H1 (cell line): ENCODE measurements at regions not wholly inside any gene's neighbourhood (a gene's known extent, or its start where the extent isn't known, plus 50 kb on each side); places are given as distances from the start of the nearest gene placed in this dataset.

Experiments used
- CTCF ChIA-PET: fragments of 300-600 bp; sonication (Branson Sonifier 250); formaldehyde crosslinking; loops from one replicate; lab custom pipeline; 2021; ENCODE audit not compliant: partially characterized antibody; lab: Charles Lee
- POLR2A ChIA-PET: fragments of 300-600 bp; sonication (Branson Sonifier 250); formaldehyde crosslinking; loops from one replicate; lab custom pipeline; 2021; ENCODE audit warnings: inconsistent platforms; ENCODE audit not compliant: partially characterized antibody; lab: Charles Lee
- DNase-seq, 2 experiments: peaks; one replicate each; pipeline versions ENCODE4 v3.0.0 to v3.0.0-alpha.2; 2010 to 2022; ENCODE audit warnings: low spot score in 2 of 2, low read depth in 1 of 2, mixed read lengths in 1 of 2
- FAIRE-seq: peaks from 2 replicates; lab custom pipeline; 2011; peaks lifted over from hg19 to GRCh38; lab: Jason Lieb, UNC
- H2AFZ ChIP-seq: 2 replicates; pipeline ENCODE4 v1.8.1; 2012; ENCODE audit warnings: low read length, inconsistent platforms
- H2AK5ac ChIP-seq: 2 replicates; pipeline ENCODE4 v1.6.1; 2013; ENCODE audit warnings: low read depth, low read length
- H2BK120ac ChIP-seq: replicated peaks from 2 replicates; pipeline ENCODE3; 2013; ENCODE audit warnings: low read depth, low read length, inconsistent platforms
- H2BK12ac ChIP-seq: 2 replicates; pipeline ENCODE4 v1.6.1; 2013; ENCODE audit warnings: low read depth, low read length
- H2BK15ac ChIP-seq: 2 replicates; pipeline ENCODE4 v1.6.1; 2013; ENCODE audit warnings: low read length
- H2BK20ac ChIP-seq: 2 replicates; pipeline ENCODE4 v1.6.1; 2013; ENCODE audit warnings: low read length
- H2BK5ac ChIP-seq: 2 replicates; pipeline ENCODE4 v1.6.1; 2013; ENCODE audit warnings: low read depth, low read length
- H3K14ac ChIP-seq: 2 replicates; pipeline ENCODE4 v1.6.1; 2013; ENCODE audit warnings: inconsistent platforms; ENCODE audit not compliant: insufficient read length
- H3K18ac ChIP-seq: 2 replicates; pipeline ENCODE4 v1.6.1; 2013; ENCODE audit warnings: low read length; ENCODE audit errors: extremely low read depth
- H3K23ac ChIP-seq: 2 replicates; pipeline ENCODE4 v1.6.1; 2013; ENCODE audit warnings: inconsistent platforms; ENCODE audit not compliant: insufficient read length
- H3K23me2 ChIP-seq: 2 replicates; pipeline ENCODE4 v1.6.1; 2013; ENCODE audit warnings: low read depth, low read length
- H3K27ac ChIP-seq: 2 replicates; pipeline ENCODE4 v1.6.1; 2011; ENCODE audit warnings: low read depth, low read length, inconsistent platforms
- H3K27me3 ChIP-seq, 4 experiments: replicated peaks in 1 of 4; 1 replicate in 1 of 4; 2 replicates in 3 of 4; pipeline versions ENCODE4 v1.6.1 to v1.8.1; 2011 to 2013; ENCODE audit warnings: low read length in 3 of 4, mild to moderate bottlenecking in 3 of 4, inconsistent platforms in 2 of 4, mixed read lengths in 2 of 4, moderate library complexity in 1 of 4; ENCODE audit not compliant: control insufficient read depth in 3 of 4, insufficient read depth in 3 of 4; ENCODE audit errors: extremely low read depth in 1 of 4
- H3K36me3 ChIP-seq, 4 experiments: 2 replicates each; pipeline versions ENCODE4 v1.6.1 to v1.8.1; 2011 to 2013; ENCODE audit warnings: mild to moderate bottlenecking in 4 of 4, low read length in 3 of 4, moderate library complexity in 2 of 4, control low read depth in 1 of 4, inconsistent platforms in 1 of 4; ENCODE audit not compliant: insufficient read depth in 4 of 4, control insufficient read depth in 2 of 4
- H3K4ac ChIP-seq: replicated peaks from 2 replicates; pipeline ENCODE3; 2013; ENCODE audit warnings: low read length, low read depth, mixed read lengths, inconsistent platforms; ENCODE audit not compliant: insufficient read length
- H3K4me1 ChIP-seq, 4 experiments: replicated peaks in 1 of 4; 1 replicate in 1 of 4; 2 replicates in 3 of 4; pipeline versions ENCODE4 v1.6.1 to v1.8.1; 2011 to 2013; ENCODE audit warnings: low read length in 3 of 4, inconsistent platforms in 2 of 4, mixed read lengths in 1 of 4; ENCODE audit not compliant: insufficient read depth in 4 of 4, control insufficient read depth in 3 of 4
- H3K4me2 ChIP-seq, 2 experiments: 2 replicates each; pipeline versions ENCODE4 v1.6.1 to v1.8.1; 2011 to 2013; ENCODE audit warnings: low read depth in 2 of 2, low read length in 2 of 2, control low read depth in 1 of 2, inconsistent platforms in 1 of 2, mild to moderate bottlenecking in 1 of 2; ENCODE audit not compliant: insufficient read depth in 1 of 2
- H3K4me3 ChIP-seq, 4 experiments: fragments of 200-600, 300-600 bp in 1 of 4; sonication (generic), shearing (Covaris generic), sonication (Bioruptor Twin) in 1 of 4; 2 replicates each; pipeline versions ENCODE4 v1.5.1 to v1.8.1; 2011 to 2016; ENCODE audit warnings: low read length in 4 of 4, low read depth in 3 of 4, control low read depth in 2 of 4, inconsistent platforms in 2 of 4, mild to moderate bottlenecking in 2 of 4, mixed read lengths in 1 of 4, moderate library complexity in 1 of 4; ENCODE audit not compliant: insufficient read depth in 2 of 4; ENCODE audit errors: extremely low read depth in 1 of 4
- H3K56ac ChIP-seq: replicated peaks from 2 replicates; pipeline ENCODE3; 2013; ENCODE audit warnings: low read depth, mild to moderate bottlenecking, mixed read lengths, low read length, inconsistent platforms; ENCODE audit not compliant: insufficient read length
- H3K79me1 ChIP-seq: 2 replicates; pipeline ENCODE4 v1.6.1; 2013; ENCODE audit warnings: low read depth, low read length, control low read depth
- H3K79me2 ChIP-seq, 2 experiments: 2 replicates each; pipeline versions ENCODE4 v1.6.1 to v1.8.1; 2012 to 2013; ENCODE audit warnings: low read length in 2 of 2, mild to moderate bottlenecking in 2 of 2, inconsistent platforms in 1 of 2; ENCODE audit not compliant: insufficient read depth in 2 of 2, control insufficient read depth in 1 of 2
- H3K9ac ChIP-seq, 4 experiments: replicated peaks in 1 of 4; 1 replicate in 1 of 4; 2 replicates in 3 of 4; pipeline versions ENCODE4 v1.6.1 to v1.8.1; 2011 to 2013; ENCODE audit warnings: low read depth in 3 of 4, low read length in 3 of 4, control low read depth in 2 of 4, mild to moderate bottlenecking in 2 of 4, moderate library complexity in 2 of 4, inconsistent platforms in 1 of 4; ENCODE audit errors: extremely low read depth in 1 of 4
- H3K9me3 ChIP-seq, 2 experiments: 2 replicates each; pipeline versions ENCODE4 v1.6.1 to v1.8.1; 2012 to 2013; ENCODE audit warnings: mild to moderate bottlenecking in 2 of 2, moderate library complexity in 2 of 2, control low read depth in 1 of 2, inconsistent platforms in 1 of 2, low read depth in 1 of 2, low read length in 1 of 2, mixed read lengths in 1 of 2; ENCODE audit not compliant: insufficient read depth in 2 of 2
- H4K20me1 ChIP-seq, 2 experiments: replicated peaks in 1 of 2; 2 replicates each; pipeline versions ENCODE3 to v1.8.1; 2011 to 2013; ENCODE audit warnings: inconsistent platforms in 2 of 2, low read length in 2 of 2, mild to moderate bottlenecking in 1 of 2; ENCODE audit not compliant: insufficient read depth in 2 of 2, control insufficient read depth in 1 of 2
- H4K5ac ChIP-seq: 2 replicates; pipeline ENCODE4 v1.6.1; 2013; ENCODE audit warnings: low read length, low read depth, mixed read lengths, inconsistent platforms; ENCODE audit not compliant: insufficient read length
- H4K8ac ChIP-seq: 2 replicates; pipeline ENCODE4 v1.8.0; 2013; ENCODE audit warnings: mild to moderate bottlenecking, moderate library complexity, low read length, inconsistent platforms; ENCODE audit not compliant: insufficient read depth; ENCODE audit errors: extremely low read depth
- H4K91ac ChIP-seq: replicated peaks from 2 replicates; pipeline ENCODE3; 2013; ENCODE audit warnings: low read length, mixed read lengths, inconsistent platforms; ENCODE audit not compliant: insufficient read length
- BRCA1 ChIP-seq: IDR thresholded peaks from 2 replicates; pipeline ENCODE4 v1.6.1; 2012; ENCODE audit warnings: low read depth, low read length, improper control_type of control experiment
- CBX8 ChIP-seq: fragments of 300-800, 300-1000 bp; sonication (generic); IDR thresholded peaks from 2 replicates; pipeline ENCODE4 v1.7.1; 2016; ENCODE audit warnings: low read depth, low read length, borderline replicate concordance
- CREB1 ChIP-seq: IDR thresholded peaks from 2 replicates; pipeline ENCODE4 v1.6.1; 2012; ENCODE audit warnings: inconsistent platforms
- KDM5A ChIP-seq: fragments of 200-600 bp; IDR thresholded peaks from 2 replicates; pipeline ENCODE4 v1.7.1; 2012; ENCODE audit warnings: mild to moderate bottlenecking, low read length, inconsistent platforms, mixed read lengths
- POLR2AphosphoS5 ChIP-seq: IDR thresholded peaks from 2 replicates; pipeline ENCODE4 v1.6.1; 2011; ENCODE audit warnings: low read depth, low read length
- TAF1 ChIP-seq: IDR thresholded peaks from 2 replicates; pipeline ENCODE4 v1.6.1; 2011; ENCODE audit warnings: mild to moderate bottlenecking, low read depth, low read length
- WGBS, 2 experiments: shearing (Covaris generic) in 1 of 2; methylation state at CpG; one replicate each; pipeline versions ENCODE4 v1.1.6 to v1.1.7; 2013 to 2015; ENCODE audit warnings: low lambda C conversion rate in 2 of 2, mixed read lengths in 2 of 2, inconsistent platforms in 1 of 2, low coverage in 1 of 2, missing lambda C conversion rate in 1 of 2; ENCODE audit not compliant: insufficient replicate concordance in 2 of 2, insufficient coverage in 1 of 2, insufficient read length in 1 of 2; ENCODE audit errors: extremely low coverage in 1 of 2, missing lambda C conversion rate in 1 of 2; 5-methylcytosine and 5-hydroxymethylcytosine counted together

DNA sequence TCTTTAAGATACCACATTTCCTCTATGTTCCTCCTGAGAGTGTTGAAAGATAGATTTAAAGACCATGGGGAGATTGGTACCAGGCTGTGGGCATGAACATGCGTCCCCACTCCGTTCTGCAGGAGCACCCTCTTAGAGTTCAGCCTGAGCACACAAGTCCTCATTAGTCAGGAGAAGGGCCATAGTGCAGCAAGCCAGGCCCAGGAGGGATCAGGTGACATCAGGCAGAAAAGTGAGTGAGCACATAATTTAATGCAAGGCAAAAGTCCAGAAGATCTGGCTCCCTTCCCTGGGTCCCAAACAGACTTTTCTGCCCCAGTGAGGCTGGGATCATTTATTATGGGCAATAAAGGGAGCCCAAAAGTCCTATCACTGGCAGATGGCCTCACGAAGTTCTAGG, 263.7 kb upstream of the AGTR2 start:
- no peak overlapping the region for H2BK20ac ChIP-seq
- H3K14ac ChIP-seq, result no peak overlapping the region
- H2BK15ac ChIP-seq, result no peak overlapping the region
- TF ChIP-seq KDM5A (no peak), CREB1 (no peak), TAF1 (no peak), CBX8 (no peak), BRCA1 (no peak), POLR2AphosphoS5 (peak; percentile 26; the same call in 1 of the 2 replicates)
- H3K56ac ChIP-seq, result no peak overlapping the region
- H3K79me2 ChIP-seq, result peaks cover 0 to 23% of the 10 kb centered on the region in 2 experiments; a peak in 2 of 4 replicates
- H3K4me1 ChIP-seq, result no peaks in the 10 kb centered on the region; a peak in 1 of 7 replicates
- no peak overlapping the region for H3K4me2 ChIP-seq
- H2BK120ac ChIP-seq, result no peak overlapping the region
- no peaks in the 10 kb centered on the region; the same call in 1 of the 2 replicates for H3K79me1 ChIP-seq
- DNase-seq (no peak), FAIRE-seq (no peak)
- H3K4me3 ChIP-seq, result no peak overlapping the region
- H4K20me1 ChIP-seq, result peaks cover 3 to 12% of the 10 kb centered on the region in 2 experiments
- H3K9me3 ChIP-seq, result 0 out of 4 replicates have a peak, but pooled peaks cover 0 to 3% of the 10 kb centered on the region in 2 experiments
- H3K27me3 ChIP-seq, result no peaks in the 10 kb centered on the region
- no peaks in the 10 kb centered on the region for H3K23me2 ChIP-seq
- no peak overlapping the region for H3K23ac ChIP-seq
- no peak overlapping the region for H3K4ac ChIP-seq
- H4K91ac ChIP-seq, result no peak overlapping the region
- H4K5ac ChIP-seq, result no peak overlapping the region
- no peak overlapping the region for H4K8ac ChIP-seq
- no peak overlapping the region for H2BK12ac ChIP-seq
- WGBS, 2 experiments, result 94% methylated on average over 3 of the region's 3 CpGs; no CpG with 5 or more reads in 1 of the 2 experiments
- no peak overlapping the region for H3K9ac ChIP-seq
- H2BK5ac ChIP-seq, result no peak overlapping the region
- ChIA-PET CTCF (no interaction called here), POLR2A (interaction anchor here (2.1 kb wide), 1 partner anchor 35 kb away, joined by 5 read pairs; no protein-coding TSS in a partner anchor)
- no peak overlapping the region for H3K18ac ChIP-seq
- no peak overlapping the region for H2AK5ac ChIP-seq
- no peak overlapping the region for H2AFZ ChIP-seq
- no peak overlapping the region for H3K27ac ChIP-seq
- H3K36me3 ChIP-seq, result peaks cover 0 to 2% (median 0%) of the 10 kb centered on the region in 4 experiments; a peak in 4 of 8 replicates
